H9 (cell line): ENCODE measurements at regions not wholly inside any gene's neighbourhood (a gene's known extent, or its start where the extent isn't known, plus 50 kb on each side); places are given as distances from the start of the nearest gene placed in this dataset.
A peak's percentile ranks its signal among the peaks of the same experiment; 100 is the strongest.

Experiments
- DNase-seq: peaks from one replicate; pipeline ENCODE4 v3.0.0-alpha.2; 2017
- H2AFZ ChIP-seq: one replicate; pipeline ENCODE4 v1.6.1; 2013; ENCODE audit warnings: mild to moderate bottlenecking, low read length, control low read depth, moderate library complexity
- H2AK5ac ChIP-seq: 2 replicates; pipeline ENCODE4 v1.6.1; 2013; ENCODE audit warnings: low read length, control low read depth, mixed read lengths; ENCODE audit not compliant: insufficient read length
- H2BK120ac ChIP-seq: one replicate; pipeline ENCODE4 v1.6.1; 2013; ENCODE audit warnings: low read depth, mild to moderate bottlenecking, low read length, control low read depth, inconsistent platforms; ENCODE audit not compliant: poor library complexity, severe bottlenecking
- H2BK12ac ChIP-seq: 2 replicates; pipeline ENCODE4 v1.6.1; 2013; ENCODE audit warnings: low read length, control low read depth, mixed read lengths, low read depth; ENCODE audit not compliant: insufficient read length
- H2BK15ac ChIP-seq: 2 replicates; pipeline ENCODE4 v1.6.1; 2013; ENCODE audit warnings: low read depth, low read length, control low read depth
- H2BK20ac ChIP-seq: one replicate; pipeline ENCODE4 v1.6.1; 2013; ENCODE audit warnings: low read depth, mild to moderate bottlenecking, low read length, control low read depth, inconsistent platforms; ENCODE audit not compliant: poor library complexity, severe bottlenecking
- H2BK5ac ChIP-seq: 2 replicates; pipeline ENCODE4 v1.6.1; 2013; ENCODE audit warnings: low read length, control low read depth, mixed read lengths; ENCODE audit not compliant: insufficient read length
- H3K14ac ChIP-seq: 2 replicates; pipeline ENCODE4 v1.6.1; 2013; ENCODE audit warnings: low read length, control low read depth; ENCODE audit not compliant: insufficient read depth
- H3K18ac ChIP-seq: 2 replicates; pipeline ENCODE4 v1.6.1; 2013; ENCODE audit warnings: low read depth, mild to moderate bottlenecking, mixed read lengths, low read length, control low read depth; ENCODE audit not compliant: insufficient read length
- H3K23ac ChIP-seq: 2 replicates; pipeline ENCODE4 v1.6.1; 2013; ENCODE audit warnings: low read length, control low read depth, mixed read lengths, low read depth; ENCODE audit not compliant: insufficient read length
- H3K23me2 ChIP-seq: 2 replicates; pipeline ENCODE4 v1.6.1; 2013; ENCODE audit warnings: low read depth, mild to moderate bottlenecking, mixed read lengths, low read length, control low read depth; ENCODE audit not compliant: insufficient read length, poor library complexity, severe bottlenecking
- H3K27ac ChIP-seq: 2 replicates; pipeline ENCODE4 v1.5.1; 2013; ENCODE audit warnings: low read length, control low read depth, mixed read lengths, low read depth; ENCODE audit not compliant: insufficient read length
- H3K27me3 ChIP-seq: 2 replicates; pipeline ENCODE4 v1.6.1; 2013; ENCODE audit warnings: low read length, control low read depth, inconsistent platforms; ENCODE audit not compliant: insufficient read depth
- H3K4ac ChIP-seq: 2 replicates; pipeline ENCODE4 v1.6.1; 2013; ENCODE audit warnings: low read depth, mild to moderate bottlenecking, control low read depth, inconsistent platforms, low read length, moderate library complexity
- H3K4me1 ChIP-seq: 2 replicates; pipeline ENCODE4 v1.6.1; 2013; ENCODE audit warnings: low read length, control low read depth, inconsistent platforms; ENCODE audit not compliant: insufficient read depth
- H3K4me2 ChIP-seq: 2 replicates; pipeline ENCODE4 v1.6.1; 2013; ENCODE audit warnings: low read length, control low read depth, mixed read lengths; ENCODE audit not compliant: insufficient read length, insufficient read depth
- H3K56ac ChIP-seq: 2 replicates; pipeline ENCODE4 v1.6.1; 2013; ENCODE audit warnings: low read depth, mild to moderate bottlenecking, mixed read lengths, low read length, control low read depth; ENCODE audit not compliant: insufficient read length
- H3K79me1 ChIP-seq: 2 replicates; pipeline ENCODE4 v1.6.1; 2013; ENCODE audit warnings: low read depth, mild to moderate bottlenecking, moderate library complexity, low read length, control low read depth, inconsistent platforms; ENCODE audit not compliant: insufficient read depth, poor library complexity, severe bottlenecking
- H3K79me2 ChIP-seq: 2 replicates; pipeline ENCODE4 v1.6.1; 2013; ENCODE audit warnings: low read length, control low read depth, inconsistent platforms; ENCODE audit not compliant: insufficient read depth
- H3K9ac ChIP-seq: 2 replicates; pipeline ENCODE4 v1.6.1; 2013; ENCODE audit warnings: low read length, control low read depth, mixed read lengths; ENCODE audit not compliant: insufficient read length; ENCODE audit errors: extremely low read depth
- H3K9me3 ChIP-seq: one replicate; pipeline ENCODE4 v1.6.1; 2013; ENCODE audit warnings: low read depth, low read length, inconsistent platforms; ENCODE audit not compliant: control insufficient read depth
- H3T11ph ChIP-seq: one replicate; pipeline ENCODE4 v1.6.1; 2013; ENCODE audit warnings: mild to moderate bottlenecking, low read length, control low read depth, inconsistent platforms
- H4K20me1 ChIP-seq: one replicate; pipeline ENCODE4 v1.6.1; 2013; ENCODE audit not compliant: control insufficient read depth, insufficient read length, insufficient read depth
- H4K5ac ChIP-seq: 2 replicates; pipeline ENCODE4 v1.6.1; 2013; ENCODE audit warnings: low read depth, mild to moderate bottlenecking, mixed read lengths, low read length, control low read depth; ENCODE audit not compliant: insufficient read length
- H4K8ac ChIP-seq: replicated peaks from 2 replicates; pipeline ENCODE4 v1.6.1; 2013; ENCODE audit warnings: low read length, control low read depth, mixed read lengths, low read depth; ENCODE audit not compliant: insufficient read length
- H4K91ac ChIP-seq: 2 replicates; pipeline ENCODE4 v1.6.1; 2013; ENCODE audit warnings: low read depth, mild to moderate bottlenecking, moderate library complexity, mixed read lengths, low read length, control low read depth; ENCODE audit not compliant: insufficient read length
- H3K27ac Mint-ChIP-seq, 3 experiments: 2 replicates in 2 of 3; 3 replicates in 1 of 3; pipeline ENCODE4 v1.8.0; 2020 to 2021; ENCODE audit warnings: mixed read lengths in 3 of 3, mild to moderate bottlenecking in 1 of 3, moderate library complexity in 1 of 3
- H3K27me3 Mint-ChIP-seq: 2 replicates; pipeline ENCODE4 v1.8.0; 2021; ENCODE audit warnings: low read depth, mild to moderate bottlenecking, moderate library complexity, mixed read lengths
- H3K36me3 Mint-ChIP-seq, 3 experiments: 2 replicates in 2 of 3; 3 replicates in 1 of 3; pipeline ENCODE4 v1.8.0; 2020 to 2021; ENCODE audit warnings: low read depth in 3 of 3, mixed read lengths in 3 of 3; ENCODE audit not compliant: insufficient read depth in 1 of 3
- H3K4me1 Mint-ChIP-seq, 2 experiments: 2 replicates each; pipeline ENCODE4 v1.8.0; 2020; ENCODE audit warnings: mixed read lengths in 2 of 2
- H3K4me3 Mint-ChIP-seq, 2 experiments: 2 replicates in 1 of 2; 3 replicates in 1 of 2; pipeline ENCODE4 v1.8.0; 2020 to 2021; ENCODE audit warnings: mild to moderate bottlenecking in 2 of 2, mixed read lengths in 2 of 2, moderate library complexity in 1 of 2
- H3K9me3 Mint-ChIP-seq, 2 experiments: 2 replicates in 1 of 2; 3 replicates in 1 of 2; pipeline ENCODE4 v1.8.0; 2020; ENCODE audit warnings: mild to moderate bottlenecking in 2 of 2, mixed read lengths in 2 of 2, moderate library complexity in 1 of 2
- WGBS: extraction: QIAGEN DNeasy Blood & Tissue Kit; methylation state at CpG from one replicate; pipeline ENCODE4 v1.1.7; 2013; ENCODE audit warnings: missing lambda C conversion rate, low lambda C conversion rate, mixed read lengths; ENCODE audit not compliant: insufficient read length; ENCODE audit errors: extremely low coverage; 5-methylcytosine and 5-hydroxymethylcytosine counted together
- TF ChIP-seq, protein P1 (sequence below): fragments of 200-600 bp; sonication (generic); conservative IDR thresholded peaks from 3 replicates; pipeline ENCODE4 v1.8.0; 2021; ENCODE audit warnings: antibody characterized with exemption, mild to moderate bottlenecking

DNA sequence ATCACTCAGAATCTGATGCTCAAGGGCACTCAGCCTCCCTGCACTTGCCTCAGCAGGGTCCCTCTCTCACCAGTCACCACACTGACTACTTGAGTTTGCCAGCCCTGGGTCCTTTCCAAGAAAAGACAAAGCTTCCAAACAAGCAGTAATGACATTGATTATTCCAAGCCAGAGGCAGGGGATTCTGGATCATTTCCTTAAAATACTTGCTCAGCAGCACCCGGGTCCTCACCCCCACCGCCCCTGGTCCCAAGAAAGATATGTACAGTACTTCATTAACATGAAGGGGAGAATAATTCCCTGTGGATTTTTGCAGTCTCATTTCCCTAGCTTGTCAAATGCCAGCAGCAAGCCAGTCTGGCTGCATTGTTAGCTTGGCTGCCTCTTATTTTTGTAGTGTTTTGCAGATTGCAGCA lies 83.2 kb upstream of the GNAO1 start:
- H2AFZ ChIP-seq = no peak overlapping the region
- Mint-ChIP-seq H3K27ac (peak overlapping the region in 1 of 3 experiments; percentile 29; a peak in 1 of 7 replicates), H3K4me3 (no peak overlapping the region), H3K9me3 (no peaks in the 10 kb centered on the region; a peak in 1 of 5 replicates), H3K27me3 (peaks cover 4% of the 10 kb centered on the region), H3K4me1 (peaks cover 16 to 27% of the 10 kb centered on the region in 2 experiments), H3K36me3 (no peaks in the 10 kb centered on the region; a peak in 1 of 7 replicates)
- H3K9me3 ChIP-seq = no peaks in the 10 kb centered on the region
- no peaks in the 10 kb centered on the region for H3K27me3 ChIP-seq
- no peak overlapping the region for H4K5ac ChIP-seq
- no peaks in the 10 kb centered on the region for H3K79me1 ChIP-seq
- no peaks in the 10 kb centered on the region for H3K4me1 ChIP-seq
- no peak overlapping the region for H3K14ac ChIP-seq
- H2AK5ac ChIP-seq = no peak overlapping the region
- no peak overlapping the region for H3T11ph ChIP-seq
- H2BK20ac ChIP-seq = no peak overlapping the region
- no peak overlapping the region for H2BK12ac ChIP-seq
- H3K9ac ChIP-seq = no peak overlapping the region
- H2BK5ac ChIP-seq = no peak overlapping the region
- H4K20me1 ChIP-seq = no peaks in the 10 kb centered on the region
- no peak overlapping the region for H2BK120ac ChIP-seq
- no peak overlapping the region for H3K56ac ChIP-seq
- H3K23ac ChIP-seq = no peak overlapping the region
- DNase-seq = no peak
- no peaks in the 10 kb centered on the region for H3K79me2 ChIP-seq
- H3K27ac ChIP-seq = no peak overlapping the region
- no peak overlapping the region for H3K18ac ChIP-seq
- TF ChIP-seq, protein P1, sequence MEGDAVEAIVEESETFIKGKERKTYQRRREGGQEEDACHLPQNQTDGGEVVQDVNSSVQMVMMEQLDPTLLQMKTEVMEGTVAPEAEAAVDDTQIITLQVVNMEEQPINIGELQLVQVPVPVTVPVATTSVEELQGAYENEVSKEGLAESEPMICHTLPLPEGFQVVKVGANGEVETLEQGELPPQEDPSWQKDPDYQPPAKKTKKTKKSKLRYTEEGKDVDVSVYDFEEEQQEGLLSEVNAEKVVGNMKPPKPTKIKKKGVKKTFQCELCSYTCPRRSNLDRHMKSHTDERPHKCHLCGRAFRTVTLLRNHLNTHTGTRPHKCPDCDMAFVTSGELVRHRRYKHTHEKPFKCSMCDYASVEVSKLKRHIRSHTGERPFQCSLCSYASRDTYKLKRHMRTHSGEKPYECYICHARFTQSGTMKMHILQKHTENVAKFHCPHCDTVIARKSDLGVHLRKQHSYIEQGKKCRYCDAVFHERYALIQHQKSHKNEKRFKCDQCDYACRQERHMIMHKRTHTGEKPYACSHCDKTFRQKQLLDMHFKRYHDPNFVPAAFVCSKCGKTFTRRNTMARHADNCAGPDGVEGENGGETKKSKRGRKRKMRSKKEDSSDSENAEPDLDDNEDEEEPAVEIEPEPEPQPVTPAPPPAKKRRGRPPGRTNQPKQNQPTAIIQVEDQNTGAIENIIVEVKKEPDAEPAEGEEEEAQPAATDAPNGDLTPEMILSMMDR = no peak
- no peak overlapping the region for H2BK15ac ChIP-seq
- H3K23me2 ChIP-seq = no peaks in the 10 kb centered on the region
- H3K4ac ChIP-seq = no peak overlapping the region
- H3K4me2 ChIP-seq = no peak overlapping the region
- H4K8ac ChIP-seq = no peak overlapping the region
- WGBS = no CpG with 5 or more reads among the region's 2 CpGs
- H4K91ac ChIP-seq = no peak overlapping the region
